H1 (cell line): ENCODE measurements at regions not wholly inside any gene's neighbourhood (a gene's known extent, or its start where the extent isn't known, plus 50 kb on each side); places are given as distances from the start of the nearest gene placed in this dataset.

Source experiments
- TF ChIP-seq, protein P1 (sequence below): fragments of 300-600 bp; sonication (generic); IDR thresholded peaks from 2 replicates; pipeline ENCODE4 v1.7.1; 2012; ENCODE audit warnings: low read length, moderate library complexity, mild to moderate bottlenecking, inconsistent platforms; ENCODE audit not compliant: insufficient replicate concordance

DNA sequence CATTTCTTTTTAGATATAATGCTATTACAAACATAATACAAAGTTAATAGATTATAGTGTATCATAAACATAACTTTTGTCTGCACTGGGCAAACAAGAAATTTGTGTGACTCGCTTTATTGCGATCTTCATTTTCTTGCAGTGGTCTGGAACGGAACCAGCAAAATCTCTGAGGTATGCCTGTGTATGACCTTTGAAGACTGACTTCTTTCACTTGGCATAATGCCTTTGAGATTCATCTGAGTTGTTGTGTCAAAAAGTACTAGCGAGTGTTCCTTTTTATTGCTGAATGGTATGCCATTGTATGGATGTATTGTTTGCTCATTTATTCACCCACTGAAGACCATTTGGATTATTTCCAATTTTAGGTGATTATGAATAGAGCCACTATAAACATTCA lies 69.2 kb downstream of the TANC2 start (continued):
- TF ChIP-seq, protein P1, sequence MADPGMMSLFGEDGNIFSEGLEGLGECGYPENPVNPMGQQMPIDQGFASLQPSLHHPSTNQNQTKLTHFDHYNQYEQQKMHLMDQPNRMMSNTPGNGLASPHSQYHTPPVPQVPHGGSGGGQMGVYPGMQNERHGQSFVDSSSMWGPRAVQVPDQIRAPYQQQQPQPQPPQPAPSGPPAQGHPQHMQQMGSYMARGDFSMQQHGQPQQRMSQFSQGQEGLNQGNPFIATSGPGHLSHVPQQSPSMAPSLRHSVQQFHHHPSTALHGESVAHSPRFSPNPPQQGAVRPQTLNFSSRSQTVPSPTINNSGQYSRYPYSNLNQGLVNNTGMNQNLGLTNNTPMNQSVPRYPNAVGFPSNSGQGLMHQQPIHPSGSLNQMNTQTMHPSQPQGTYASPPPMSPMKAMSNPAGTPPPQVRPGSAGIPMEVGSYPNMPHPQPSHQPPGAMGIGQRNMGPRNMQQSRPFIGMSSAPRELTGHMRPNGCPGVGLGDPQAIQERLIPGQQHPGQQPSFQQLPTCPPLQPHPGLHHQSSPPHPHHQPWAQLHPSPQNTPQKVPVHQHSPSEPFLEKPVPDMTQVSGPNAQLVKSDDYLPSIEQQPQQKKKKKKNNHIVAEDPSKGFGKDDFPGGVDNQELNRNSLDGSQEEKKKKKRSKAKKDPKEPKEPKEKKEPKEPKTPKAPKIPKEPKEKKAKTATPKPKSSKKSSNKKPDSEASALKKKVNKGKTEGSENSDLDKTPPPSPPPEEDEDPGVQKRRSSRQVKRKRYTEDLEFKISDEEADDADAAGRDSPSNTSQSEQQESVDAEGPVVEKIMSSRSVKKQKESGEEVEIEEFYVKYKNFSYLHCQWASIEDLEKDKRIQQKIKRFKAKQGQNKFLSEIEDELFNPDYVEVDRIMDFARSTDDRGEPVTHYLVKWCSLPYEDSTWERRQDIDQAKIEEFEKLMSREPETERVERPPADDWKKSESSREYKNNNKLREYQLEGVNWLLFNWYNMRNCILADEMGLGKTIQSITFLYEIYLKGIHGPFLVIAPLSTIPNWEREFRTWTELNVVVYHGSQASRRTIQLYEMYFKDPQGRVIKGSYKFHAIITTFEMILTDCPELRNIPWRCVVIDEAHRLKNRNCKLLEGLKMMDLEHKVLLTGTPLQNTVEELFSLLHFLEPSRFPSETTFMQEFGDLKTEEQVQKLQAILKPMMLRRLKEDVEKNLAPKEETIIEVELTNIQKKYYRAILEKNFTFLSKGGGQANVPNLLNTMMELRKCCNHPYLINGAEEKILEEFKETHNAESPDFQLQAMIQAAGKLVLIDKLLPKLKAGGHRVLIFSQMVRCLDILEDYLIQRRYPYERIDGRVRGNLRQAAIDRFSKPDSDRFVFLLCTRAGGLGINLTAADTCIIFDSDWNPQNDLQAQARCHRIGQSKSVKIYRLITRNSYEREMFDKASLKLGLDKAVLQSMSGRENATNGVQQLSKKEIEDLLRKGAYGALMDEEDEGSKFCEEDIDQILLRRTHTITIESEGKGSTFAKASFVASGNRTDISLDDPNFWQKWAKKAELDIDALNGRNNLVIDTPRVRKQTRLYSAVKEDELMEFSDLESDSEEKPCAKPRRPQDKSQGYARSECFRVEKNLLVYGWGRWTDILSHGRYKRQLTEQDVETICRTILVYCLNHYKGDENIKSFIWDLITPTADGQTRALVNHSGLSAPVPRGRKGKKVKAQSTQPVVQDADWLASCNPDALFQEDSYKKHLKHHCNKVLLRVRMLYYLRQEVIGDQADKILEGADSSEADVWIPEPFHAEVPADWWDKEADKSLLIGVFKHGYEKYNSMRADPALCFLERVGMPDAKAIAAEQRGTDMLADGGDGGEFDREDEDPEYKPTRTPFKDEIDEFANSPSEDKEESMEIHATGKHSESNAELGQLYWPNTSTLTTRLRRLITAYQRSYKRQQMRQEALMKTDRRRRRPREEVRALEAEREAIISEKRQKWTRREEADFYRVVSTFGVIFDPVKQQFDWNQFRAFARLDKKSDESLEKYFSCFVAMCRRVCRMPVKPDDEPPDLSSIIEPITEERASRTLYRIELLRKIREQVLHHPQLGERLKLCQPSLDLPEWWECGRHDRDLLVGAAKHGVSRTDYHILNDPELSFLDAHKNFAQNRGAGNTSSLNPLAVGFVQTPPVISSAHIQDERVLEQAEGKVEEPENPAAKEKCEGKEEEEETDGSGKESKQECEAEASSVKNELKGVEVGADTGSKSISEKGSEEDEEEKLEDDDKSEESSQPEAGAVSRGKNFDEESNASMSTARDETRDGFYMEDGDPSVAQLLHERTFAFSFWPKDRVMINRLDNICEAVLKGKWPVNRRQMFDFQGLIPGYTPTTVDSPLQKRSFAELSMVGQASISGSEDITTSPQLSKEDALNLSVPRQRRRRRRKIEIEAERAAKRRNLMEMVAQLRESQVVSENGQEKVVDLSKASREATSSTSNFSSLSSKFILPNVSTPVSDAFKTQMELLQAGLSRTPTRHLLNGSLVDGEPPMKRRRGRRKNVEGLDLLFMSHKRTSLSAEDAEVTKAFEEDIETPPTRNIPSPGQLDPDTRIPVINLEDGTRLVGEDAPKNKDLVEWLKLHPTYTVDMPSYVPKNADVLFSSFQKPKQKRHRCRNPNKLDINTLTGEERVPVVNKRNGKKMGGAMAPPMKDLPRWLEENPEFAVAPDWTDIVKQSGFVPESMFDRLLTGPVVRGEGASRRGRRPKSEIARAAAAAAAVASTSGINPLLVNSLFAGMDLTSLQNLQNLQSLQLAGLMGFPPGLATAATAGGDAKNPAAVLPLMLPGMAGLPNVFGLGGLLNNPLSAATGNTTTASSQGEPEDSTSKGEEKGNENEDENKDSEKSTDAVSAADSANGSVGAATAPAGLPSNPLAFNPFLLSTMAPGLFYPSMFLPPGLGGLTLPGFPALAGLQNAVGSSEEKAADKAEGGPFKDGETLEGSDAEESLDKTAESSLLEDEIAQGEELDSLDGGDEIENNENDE: no peak
